H7 (cell line): ENCODE measurements at regions not wholly inside any gene's neighbourhood (a gene's known extent, or its start where the extent isn't known, plus 50 kb on each side); places are given as distances from the start of the nearest gene placed in this dataset.

Experiments
- DNase-seq: peaks from one replicate; pipeline ENCODE4 v3.0.0; 2012
- H3K27me3 ChIP-seq: 2 replicates; pipeline ENCODE4 v1.6.0; 2011; ENCODE audit warnings: mild to moderate bottlenecking, low read length; ENCODE audit not compliant: control insufficient read depth, insufficient read depth
- H3K36me3 ChIP-seq: replicated peaks from 2 replicates; pipeline ENCODE4 v1.5.1; 2011; ENCODE audit warnings: low read length; ENCODE audit not compliant: control insufficient read depth, insufficient read depth
- H3K4me3 ChIP-seq: 2 replicates; pipeline ENCODE4 v1.5.1; 2011; ENCODE audit warnings: low read depth, mild to moderate bottlenecking, control low read depth, low read length, moderate library complexity; ENCODE audit not compliant: insufficient read depth

- Histone ChIP-seq H3K27me3 (peaks cover 2% of the 10 kb centered on the region; the same call in 1 of the 2 replicates), H3K36me3 (no peaks in the 10 kb centered on the region), H3K4me3 (no peak overlapping the region)
- DNase-seq, result no peak
Measured at GRCh38 chr2:236849940-236850339, 235.7 kb upstream of the COPS8 start.

- Histone ChIP-seq H3K27me3 (peaks cover 2% of the 10 kb centered on the region; the same call in 1 of the 2 replicates), H3K36me3 (no peaks in the 10 kb centered on the region), H3K4me3 (no peak overlapping the region)
- DNase-seq, result no peak
Measured at GRCh38 chr2:236851187-236851586, 234.5 kb upstream of the COPS8 start.

- Histone ChIP-seq H3K36me3 (no peaks in the 10 kb centered on the region), H3K27me3 (no peaks in the 10 kb centered on the region), H3K4me3 (no peak overlapping the region)
- DNase-seq, result no peak
Measured at GRCh38 chr2:236852100-236852976, 233.4 kb upstream of the COPS8 start.

DNA sequence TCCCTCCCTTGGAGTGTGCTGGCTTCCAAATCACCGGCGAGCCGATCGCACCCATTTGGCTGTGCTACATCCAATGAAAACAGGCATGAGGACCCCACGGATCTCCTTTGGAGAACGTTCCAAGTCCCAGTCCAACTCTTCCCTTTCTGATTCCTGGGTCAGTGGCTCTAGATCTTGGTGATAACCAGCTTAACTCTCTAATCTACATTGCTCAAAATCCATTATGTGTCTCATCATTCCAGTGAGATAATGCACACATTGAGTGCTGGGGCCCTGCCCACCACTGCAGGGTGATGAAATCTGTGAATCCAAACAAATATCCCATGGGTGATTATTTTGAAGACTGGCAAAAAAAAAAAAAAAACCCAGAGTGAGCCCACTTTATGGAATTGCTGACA, 232.7 kb upstream of the COPS8 start:
- Histone ChIP-seq H3K36me3 (no peaks in the 10 kb centered on the region), H3K4me3 (no peak overlapping the region), H3K27me3 (no peaks in the 10 kb centered on the region)
- no peak for DNase-seq

GRCh38 chr2:236853585-236854051, 232.1 kb upstream of the COPS8 start:
- no peaks in the 10 kb centered on the region for H3K36me3 ChIP-seq
- DNase-seq, result no peak
- H3K4me3 ChIP-seq, result no peak overlapping the region

GRCh38 chr2:236855176-236855865, 230.4 kb upstream of the COPS8 start:
- DNase-seq, result no peak
- Histone ChIP-seq H3K36me3 (no peaks in the 10 kb centered on the region), H3K4me3 (no peak overlapping the region), H3K27me3 (no peaks in the 10 kb centered on the region)

More at GRCh38 chr2:236853585-236854051, 232.1 kb upstream of the COPS8 start:
- no peaks in the 10 kb centered on the region for H3K27me3 ChIP-seq

- no peaks in the 10 kb centered on the region for H3K27me3 ChIP-seq
- H3K4me3 ChIP-seq, result no peak overlapping the region
- H3K36me3 ChIP-seq, result no peaks in the 10 kb centered on the region
- peak; percentile 40 for DNase-seq
Measured at GRCh38 chr2:236855866-236856847, 229.5 kb upstream of the COPS8 start.

DNA sequence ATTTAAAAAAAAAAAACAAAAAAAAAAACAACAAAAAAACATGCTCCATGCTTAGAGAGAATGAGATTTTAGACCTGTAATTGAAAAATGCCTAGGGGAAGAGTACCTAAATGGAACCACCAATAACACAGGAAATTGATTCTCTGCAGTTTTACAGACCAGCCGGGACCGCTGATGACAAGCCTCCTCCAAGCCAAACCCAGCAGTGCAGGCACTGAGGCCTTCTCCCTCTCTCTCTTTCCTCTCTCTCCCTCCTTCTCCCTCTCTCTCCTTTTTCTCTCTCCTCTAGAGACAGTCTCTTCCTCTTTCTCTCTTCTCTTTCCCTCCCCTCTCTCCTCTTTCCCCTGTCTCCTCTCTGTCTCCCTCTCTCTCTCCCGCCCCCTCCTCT, 228.8 kb upstream of the COPS8 start:
- Histone ChIP-seq H3K27me3 (no peaks in the 10 kb centered on the region), H3K36me3 (no peaks in the 10 kb centered on the region), H3K4me3 (no peak overlapping the region)
- no peak for DNase-seq

DNA sequence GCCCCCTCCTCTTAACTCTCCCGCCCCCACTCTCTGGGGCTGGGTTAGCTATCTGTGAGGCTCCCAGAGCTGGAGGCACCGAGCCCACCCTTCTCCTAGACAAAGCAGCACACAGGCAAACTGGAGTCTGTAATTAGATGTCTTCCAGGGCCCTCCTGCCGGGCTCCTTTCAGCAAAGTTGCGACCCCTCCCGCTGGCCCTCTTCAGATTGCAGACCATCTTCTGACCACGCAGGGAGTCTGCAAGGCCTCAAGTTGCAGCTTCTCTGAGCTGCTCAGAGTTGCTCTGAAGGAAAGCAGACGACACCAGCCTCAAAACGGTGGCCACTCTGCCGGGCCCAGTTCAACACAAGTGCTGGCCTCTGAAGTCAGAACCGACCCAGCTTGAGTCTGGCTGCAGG, 228.4 kb upstream of the COPS8 start:
- Histone ChIP-seq H3K4me3 (no peak overlapping the region), H3K36me3 (no peaks in the 10 kb centered on the region), H3K27me3 (no peaks in the 10 kb centered on the region)
- DNase-seq, result peak; percentile 33

- Histone ChIP-seq H3K4me3 (no peak overlapping the region), H3K36me3 (no peaks in the 10 kb centered on the region), H3K27me3 (no peaks in the 10 kb centered on the region)
- no peak for DNase-seq
Measured at GRCh38 chr2:236857781-236858180, 227.9 kb upstream of the COPS8 start.

- no peaks in the 10 kb centered on the region for H3K36me3 ChIP-seq
- DNase-seq, result no peak
- no peaks in the 10 kb centered on the region for H3K27me3 ChIP-seq
- H3K4me3 ChIP-seq, result no peak overlapping the region
Measured at GRCh38 chr2:236858661-236859060, 227.0 kb upstream of the COPS8 start.

DNA sequence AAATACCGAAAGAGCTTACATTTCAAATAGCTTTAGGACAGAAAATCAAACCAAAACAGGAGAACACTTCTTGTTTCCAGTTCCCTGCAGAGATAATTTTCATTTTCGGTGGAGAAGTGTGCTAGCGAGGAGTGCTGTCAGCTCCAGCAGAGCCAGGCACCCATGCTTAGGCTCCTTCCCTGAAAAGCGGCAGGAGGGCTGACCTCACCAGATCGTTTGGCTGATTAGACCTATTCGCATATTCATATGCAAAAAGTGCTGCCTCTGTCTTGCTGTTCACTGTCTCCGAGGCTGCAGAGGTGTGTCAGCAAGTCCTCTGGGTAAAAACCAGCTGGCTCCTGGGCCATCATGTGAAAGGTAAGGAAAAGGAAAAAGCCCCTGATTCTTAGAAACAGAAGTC, 225.8 kb upstream of the COPS8 start:
- peak; percentile 50 for DNase-seq
- Histone ChIP-seq H3K27me3 (no peaks in the 10 kb centered on the region), H3K36me3 (no peaks in the 10 kb centered on the region), H3K4me3 (no peak overlapping the region)

DNA sequence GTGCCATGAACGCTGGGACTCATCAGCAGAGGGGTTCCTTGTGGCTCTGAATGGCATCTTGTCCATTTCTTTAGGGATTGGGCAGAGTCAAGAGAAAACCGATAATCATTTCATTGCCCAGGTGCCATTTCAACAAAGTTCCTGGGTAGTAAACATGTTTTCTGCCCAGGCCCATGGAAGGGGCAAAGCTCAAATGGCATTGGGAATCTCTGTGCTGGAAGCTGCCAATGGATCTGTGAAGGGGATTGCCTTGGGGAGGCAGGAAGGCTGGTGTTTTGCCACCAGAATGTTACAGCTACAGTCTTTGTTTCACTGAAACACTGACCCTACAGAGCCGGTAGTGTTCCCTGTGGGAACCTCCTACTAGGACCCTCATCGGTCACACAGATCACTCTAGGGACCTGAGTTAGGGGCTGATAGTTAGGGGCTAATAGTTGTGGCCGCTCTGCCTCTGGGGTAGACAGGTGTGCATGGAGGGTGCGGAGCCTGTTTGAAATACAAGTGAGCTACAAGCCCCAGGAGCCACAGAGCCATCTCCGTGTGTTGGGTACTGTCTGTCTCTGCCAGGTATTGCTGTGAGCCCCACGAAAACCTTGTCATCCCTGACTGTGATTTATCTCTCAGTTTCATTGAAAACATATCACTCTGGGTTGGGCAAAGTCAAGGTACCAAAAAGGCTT, 224.4 kb upstream of the COPS8 start:
- no peak for DNase-seq
- no peak overlapping the region for H3K4me3 ChIP-seq

DNA sequence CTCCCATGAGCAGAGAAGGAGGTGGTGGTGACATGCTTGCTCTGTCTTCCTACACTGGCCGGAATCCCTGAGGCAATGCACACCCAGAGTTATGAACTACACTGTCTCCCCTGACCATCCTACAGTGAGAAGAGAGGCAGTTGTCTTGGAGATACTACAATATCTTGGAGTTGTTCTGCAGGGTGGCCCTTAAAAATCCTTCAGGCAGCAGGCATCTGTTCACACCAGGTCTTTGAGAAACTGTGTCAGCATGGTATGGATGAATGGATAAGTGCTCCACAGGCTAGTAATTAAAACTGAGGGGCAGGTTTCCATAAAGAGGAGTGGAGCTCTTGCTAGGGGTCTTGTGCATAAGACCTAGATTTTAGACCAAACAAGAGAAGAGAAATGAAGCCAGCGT, 223.7 kb upstream of the COPS8 start:
- H3K4me3 ChIP-seq, result no peak overlapping the region
- H3K36me3 ChIP-seq, result no peaks in the 10 kb centered on the region
- DNase-seq, result no peak
- H3K27me3 ChIP-seq, result no peaks in the 10 kb centered on the region

More for the DNA sequence above, 224.4 kb upstream of the COPS8 start:
- Histone ChIP-seq H3K36me3 (no peaks in the 10 kb centered on the region), H3K27me3 (no peaks in the 10 kb centered on the region)
